ENCODE measurements at regions not wholly inside any gene's neighbourhood (a gene's known extent, or its start where the extent isn't known, plus 50 kb on each side); places are given as distances from the start of the nearest gene placed in this dataset.

DNA sequence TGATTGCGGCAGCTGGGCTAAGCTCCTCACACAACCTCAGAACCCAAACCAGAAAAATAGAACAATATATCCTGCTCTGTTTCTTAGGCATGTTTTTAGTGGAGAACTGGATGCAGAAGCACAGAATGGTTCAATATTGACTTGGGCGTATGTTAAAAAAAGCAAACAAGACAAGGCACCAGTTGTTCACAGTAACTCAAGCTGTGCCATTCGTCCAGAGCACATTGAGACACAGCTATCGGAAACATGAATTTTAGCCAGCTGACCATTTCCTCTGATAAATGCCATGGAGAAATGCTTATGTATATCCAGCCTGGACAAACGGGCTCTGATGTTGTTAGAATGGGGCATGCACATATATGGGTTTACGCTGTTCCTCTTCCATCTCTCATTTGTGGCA is 129.2 kb upstream of the PDZRN3 start:
- TF ChIP-seq, protein P1, sequence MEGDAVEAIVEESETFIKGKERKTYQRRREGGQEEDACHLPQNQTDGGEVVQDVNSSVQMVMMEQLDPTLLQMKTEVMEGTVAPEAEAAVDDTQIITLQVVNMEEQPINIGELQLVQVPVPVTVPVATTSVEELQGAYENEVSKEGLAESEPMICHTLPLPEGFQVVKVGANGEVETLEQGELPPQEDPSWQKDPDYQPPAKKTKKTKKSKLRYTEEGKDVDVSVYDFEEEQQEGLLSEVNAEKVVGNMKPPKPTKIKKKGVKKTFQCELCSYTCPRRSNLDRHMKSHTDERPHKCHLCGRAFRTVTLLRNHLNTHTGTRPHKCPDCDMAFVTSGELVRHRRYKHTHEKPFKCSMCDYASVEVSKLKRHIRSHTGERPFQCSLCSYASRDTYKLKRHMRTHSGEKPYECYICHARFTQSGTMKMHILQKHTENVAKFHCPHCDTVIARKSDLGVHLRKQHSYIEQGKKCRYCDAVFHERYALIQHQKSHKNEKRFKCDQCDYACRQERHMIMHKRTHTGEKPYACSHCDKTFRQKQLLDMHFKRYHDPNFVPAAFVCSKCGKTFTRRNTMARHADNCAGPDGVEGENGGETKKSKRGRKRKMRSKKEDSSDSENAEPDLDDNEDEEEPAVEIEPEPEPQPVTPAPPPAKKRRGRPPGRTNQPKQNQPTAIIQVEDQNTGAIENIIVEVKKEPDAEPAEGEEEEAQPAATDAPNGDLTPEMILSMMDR (IDR thresholded peaks at IDR 0.05; ENCODE audit: low read depth, low read length), result no peak

DNA sequence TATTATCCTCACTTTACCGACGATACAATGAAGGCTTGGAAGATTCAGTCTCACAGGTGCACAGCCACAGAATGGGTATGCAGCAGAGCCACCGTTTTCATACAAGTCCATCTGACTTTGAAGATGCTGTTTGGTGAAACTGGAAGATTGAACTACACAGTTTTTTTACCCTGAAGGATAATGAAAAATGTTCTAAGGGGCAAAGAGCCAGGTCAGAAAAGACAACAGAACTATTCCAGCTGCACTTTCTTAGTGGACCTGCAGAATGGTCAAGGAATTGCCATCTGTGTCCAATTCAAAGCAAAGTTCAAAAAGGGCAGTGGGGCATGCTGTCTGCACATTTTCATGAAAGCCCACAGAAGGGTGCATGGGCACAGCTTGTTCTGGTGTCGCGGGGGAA is 127.6 kb upstream of the PDZRN3 start:
- TF ChIP-seq, protein P1 (IDR thresholded peaks at IDR 0.05; ENCODE audit: low read depth, low read length), result no peak

More for the DNA sequence above, 129.2 kb upstream of the PDZRN3 start:
- no peak overlapping the region for H3K4me3 ChIP-seq (ENCODE audit: low read depth, low read length)

DNA sequence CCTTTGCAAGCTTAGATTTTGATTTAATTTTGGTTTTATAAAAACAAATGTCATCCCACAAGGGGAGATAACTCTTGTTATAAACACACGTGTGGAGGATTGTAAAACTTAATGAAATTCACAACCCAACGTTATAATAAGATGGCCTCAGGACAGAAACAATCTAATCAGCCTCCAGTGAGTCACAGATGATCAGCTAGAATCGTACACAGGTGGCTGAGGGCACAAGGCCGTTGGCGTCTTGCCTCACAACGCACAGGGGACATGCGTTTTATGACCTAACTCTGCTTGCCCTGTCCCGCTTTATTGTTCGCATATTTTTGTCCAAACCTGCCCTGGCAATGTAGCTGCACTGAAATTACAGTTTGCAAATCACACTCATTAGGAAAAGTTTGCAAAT is 121.9 kb upstream of the PDZRN3 start:
- TF ChIP-seq, protein P1 (IDR thresholded peaks at IDR 0.05; ENCODE audit: low read depth, low read length), result no peak

More for the DNA sequence above, 127.6 kb upstream of the PDZRN3 start:
- H3K4me3 ChIP-seq (ENCODE audit: low read depth, low read length), result no peak overlapping the region

DNA sequence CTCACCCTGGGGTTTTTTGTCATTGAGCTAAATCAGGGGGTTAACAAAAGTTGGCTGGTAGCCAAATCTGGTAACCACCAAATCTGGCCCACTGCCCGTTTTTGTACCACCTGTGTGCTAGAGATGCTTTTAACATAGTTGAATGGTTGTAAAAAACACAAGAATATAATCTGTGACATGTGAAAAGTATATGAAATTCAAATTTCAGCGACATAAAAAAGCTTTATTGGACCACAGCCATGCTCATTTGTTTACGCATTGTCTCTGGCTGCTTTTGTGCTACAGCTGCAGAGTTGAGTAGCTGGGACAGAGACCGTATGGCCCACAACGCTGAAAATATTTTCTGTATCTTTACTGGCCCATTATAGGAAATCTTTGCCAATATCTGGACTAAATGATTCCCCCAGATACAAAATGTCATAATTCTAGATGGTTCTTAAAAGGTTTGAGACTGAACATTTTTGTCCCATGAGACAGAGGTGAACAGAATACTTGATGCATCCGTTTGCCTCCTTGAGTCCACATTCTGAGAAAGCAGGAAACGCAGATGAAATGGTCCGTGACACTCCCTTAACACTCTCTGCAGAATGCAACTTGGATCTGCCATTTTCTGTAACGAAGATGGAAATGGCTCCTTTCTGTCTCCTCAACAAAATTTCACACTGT is 120.9 kb upstream of the PDZRN3 start:
- TF ChIP-seq, protein P1 (IDR thresholded peaks at IDR 0.05; ENCODE audit: low read depth, low read length), result no peak
- H3K4me3 ChIP-seq (ENCODE audit: low read depth, low read length), result no peak overlapping the region

More for the DNA sequence above, 121.9 kb upstream of the PDZRN3 start:
- H3K4me3 ChIP-seq (ENCODE audit: low read depth, low read length), result no peak overlapping the region

DNA sequence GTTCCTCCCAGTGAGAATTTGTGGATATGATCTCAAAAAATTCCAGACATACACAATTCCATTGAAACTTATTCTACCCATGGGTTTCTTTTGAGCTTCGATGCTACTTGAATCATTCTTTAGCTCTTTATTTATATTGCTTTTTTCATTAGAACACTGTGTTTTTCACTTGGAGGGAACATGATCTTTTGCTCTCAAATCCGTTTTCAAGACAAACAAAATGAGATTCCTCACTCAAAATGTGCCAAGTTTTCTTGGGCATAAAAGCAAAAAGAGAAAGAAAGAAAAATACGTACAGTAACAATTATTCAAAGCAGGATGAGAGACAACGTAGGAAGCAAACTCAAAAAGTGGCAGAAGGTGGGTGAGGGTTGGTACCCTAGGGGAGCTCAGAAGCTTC is 118.8 kb upstream of the PDZRN3 start:
- H3K4me3 ChIP-seq (ENCODE audit: low read depth, low read length), result no peak overlapping the region
- TF ChIP-seq, protein P1 (IDR thresholded peaks at IDR 0.05; ENCODE audit: low read depth, low read length), result no peak

DNA sequence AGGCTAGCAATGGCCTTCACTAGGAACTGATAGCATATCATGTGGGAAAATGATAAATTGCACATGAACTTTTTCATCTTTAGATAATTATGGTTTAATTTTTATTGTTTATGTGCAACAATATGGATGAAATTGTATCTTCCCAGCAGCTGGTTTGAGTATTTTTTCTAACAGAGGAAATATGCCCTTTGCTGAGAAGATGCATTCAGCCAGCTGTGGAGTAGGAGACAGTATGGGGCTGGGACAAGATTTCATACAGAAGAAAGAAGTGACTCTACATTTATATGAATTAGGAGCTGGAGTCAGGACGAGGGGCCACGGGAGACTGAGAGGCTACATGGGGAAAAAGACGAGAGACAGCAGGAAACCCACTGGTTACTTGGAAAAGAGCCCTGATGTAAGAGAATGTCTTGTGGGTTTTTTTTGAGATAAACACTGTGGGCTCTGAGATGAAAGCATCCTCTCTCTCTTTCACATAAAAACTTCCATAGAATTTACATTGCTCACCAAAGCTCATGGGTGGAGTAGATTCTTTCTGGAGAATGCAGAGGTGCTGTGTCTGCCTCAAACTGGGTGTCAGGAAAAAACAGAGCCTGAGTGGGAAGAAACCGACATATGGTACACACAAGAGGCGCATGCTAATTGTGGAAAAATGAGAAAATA is 115.2 kb upstream of the PDZRN3 start:
- H3K4me3 ChIP-seq (ENCODE audit: low read depth, low read length), result no peak overlapping the region
- TF ChIP-seq, protein P1 (IDR thresholded peaks at IDR 0.05; ENCODE audit: low read depth, low read length), result no peak

DNA sequence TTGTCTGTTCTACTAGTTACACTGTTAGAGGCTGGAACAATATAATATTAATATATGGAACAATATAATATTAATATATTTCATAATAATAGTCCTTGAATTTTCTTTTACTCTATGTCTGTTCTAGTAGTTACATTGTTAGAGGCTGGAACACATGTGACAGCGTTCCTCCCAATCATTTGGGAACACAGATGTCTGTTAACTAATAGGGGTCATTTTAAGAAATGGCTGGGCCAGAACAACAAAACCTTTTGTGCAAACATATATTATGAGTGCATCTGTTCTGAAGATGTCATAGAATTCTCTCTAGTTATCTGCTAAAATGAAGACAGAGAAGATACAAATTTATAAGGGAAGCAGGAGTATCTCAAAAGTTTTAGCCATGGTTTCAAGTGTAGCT is 114.0 kb upstream of the PDZRN3 start:
- no peak overlapping the region for H3K4me3 ChIP-seq (ENCODE audit: low read depth, low read length)
- TF ChIP-seq, protein P1 (IDR thresholded peaks at IDR 0.05; ENCODE audit: low read depth, low read length), result no peak

All from WI38 (cell line).